ENCODE measurements at regions not wholly inside any gene's neighbourhood (a gene's known extent, or its start where the extent isn't known, plus 50 kb on each side); places are given as distances from the start of the nearest gene placed in this dataset.

DNA sequence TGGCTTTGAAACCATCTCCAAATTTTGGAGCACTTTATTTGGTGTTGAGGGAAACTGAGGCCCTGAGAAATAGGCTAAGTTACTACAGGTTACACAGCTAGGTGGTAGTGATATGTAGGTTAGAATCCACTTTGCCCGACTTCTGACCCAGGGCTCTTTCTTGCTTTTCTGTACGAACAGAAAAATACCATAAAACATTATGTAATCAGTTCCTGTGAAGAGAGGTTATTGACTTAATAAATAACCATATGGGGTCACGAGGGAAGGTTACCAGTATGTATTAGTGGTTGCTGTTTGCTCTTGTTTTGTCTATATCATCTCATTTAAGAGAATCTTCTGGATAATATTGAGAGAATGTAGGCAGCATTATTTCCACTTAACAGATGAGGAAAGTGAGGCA lies 172.2 kb upstream of the MAF start:
- Histone ChIP-seq H3K27ac (ENCODE audit: low read depth, low read length) (no peak overlapping the region), H3K27me3 (ENCODE audit: control insufficient read depth in 2 of 2, insufficient read depth in 2 of 2, low read length in 2 of 2) (no peaks in the 10 kb centered on the region), H3K9me3 (ENCODE audit: control insufficient read depth in 2 of 3, low read length in 3 of 3) (no peaks in the 10 kb centered on the region), H3K4me1 (ENCODE audit: control insufficient read depth in 2 of 2, insufficient read depth in 2 of 2, low read length in 2 of 2) (no peaks in the 10 kb centered on the region), H3K4me3 (ENCODE audit: low read length) (no peak overlapping the region), H3K36me3 (ENCODE audit: control insufficient read depth in 2 of 3, insufficient read depth in 3 of 3, low read length in 3 of 3) (no peaks in the 10 kb centered on the region)
- Mint-ChIP-seq H3K9me3 (no peaks in the 10 kb centered on the region), H3K27ac (no peak overlapping the region), H3K36me3 (peaks cover 0 to 2% (median 0%) of the 10 kb centered on the region in 5 donors), H3K4me3 (no peak overlapping the region), H3K27me3 (peaks cover 7 to 40% (median 14%) of the 10 kb centered on the region in 5 donors), H3K4me1 (peaks cover 5 to 32% (median 28%) of the 10 kb centered on the region in 7 donors)
- ChIA-PET POLR2A (no interaction called here), CTCF (no interaction called here)
- no peak for DNase-seq
- ATAC-seq, result no peak
- intact Hi-C loops (cut with micrococcal nuclease), result no loop called here

DNA sequence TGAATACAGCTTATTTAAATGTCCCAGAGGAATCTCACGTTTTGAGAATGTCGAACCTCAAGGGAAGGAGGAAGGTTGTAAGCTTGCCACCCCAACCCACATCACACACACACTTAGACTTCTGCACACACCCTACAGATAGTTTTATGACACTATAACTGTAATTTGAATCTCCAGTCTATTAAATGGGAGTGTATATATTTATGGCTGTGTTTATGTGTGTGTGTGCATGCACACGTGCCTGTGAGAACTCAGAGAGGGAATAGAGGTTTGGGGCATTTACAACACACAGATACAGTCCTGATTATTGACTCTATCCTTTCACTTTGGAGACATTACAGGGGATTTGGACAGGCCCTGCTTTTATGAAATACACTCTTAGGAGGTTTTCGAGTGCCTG lies 171.5 kb upstream of the MAF start:
- Histone ChIP-seq H3K9me3 (ENCODE audit: control insufficient read depth in 2 of 3, low read length in 3 of 3) (no peaks in the 10 kb centered on the region), H3K36me3 (ENCODE audit: control insufficient read depth in 2 of 3, insufficient read depth in 3 of 3, low read length in 3 of 3) (no peaks in the 10 kb centered on the region), H3K27me3 (ENCODE audit: control insufficient read depth in 2 of 2, insufficient read depth in 2 of 2, low read length in 2 of 2) (no peaks in the 10 kb centered on the region), H3K4me1 (ENCODE audit: control insufficient read depth in 2 of 2, insufficient read depth in 2 of 2, low read length in 2 of 2) (no peaks in the 10 kb centered on the region), H3K4me3 (ENCODE audit: low read length) (no peak overlapping the region), H3K27ac (ENCODE audit: low read depth, low read length) (no peak overlapping the region)
- Mint-ChIP-seq H3K27ac (no peak overlapping the region), H3K27me3 (peaks cover 7 to 37% (median 14%) of the 10 kb centered on the region in 5 donors), H3K4me3 (peak overlapping the region in 2 of 10 donors; percentile 12 to 45), H3K36me3 (peaks cover 0 to 2% (median 0%) of the 10 kb centered on the region in 5 donors), H3K9me3 (no peaks in the 10 kb centered on the region), H3K4me1 (peaks cover 5 to 35% (median 28%) of the 10 kb centered on the region in 7 donors)
- ATAC-seq (no peak), DNase-seq (no peak)
- intact Hi-C loops (cut with micrococcal nuclease), result no loop called here
- CTCF ChIA-PET, result no interaction called here
- POLR2A ChIA-PET, result no interaction called here

DNA sequence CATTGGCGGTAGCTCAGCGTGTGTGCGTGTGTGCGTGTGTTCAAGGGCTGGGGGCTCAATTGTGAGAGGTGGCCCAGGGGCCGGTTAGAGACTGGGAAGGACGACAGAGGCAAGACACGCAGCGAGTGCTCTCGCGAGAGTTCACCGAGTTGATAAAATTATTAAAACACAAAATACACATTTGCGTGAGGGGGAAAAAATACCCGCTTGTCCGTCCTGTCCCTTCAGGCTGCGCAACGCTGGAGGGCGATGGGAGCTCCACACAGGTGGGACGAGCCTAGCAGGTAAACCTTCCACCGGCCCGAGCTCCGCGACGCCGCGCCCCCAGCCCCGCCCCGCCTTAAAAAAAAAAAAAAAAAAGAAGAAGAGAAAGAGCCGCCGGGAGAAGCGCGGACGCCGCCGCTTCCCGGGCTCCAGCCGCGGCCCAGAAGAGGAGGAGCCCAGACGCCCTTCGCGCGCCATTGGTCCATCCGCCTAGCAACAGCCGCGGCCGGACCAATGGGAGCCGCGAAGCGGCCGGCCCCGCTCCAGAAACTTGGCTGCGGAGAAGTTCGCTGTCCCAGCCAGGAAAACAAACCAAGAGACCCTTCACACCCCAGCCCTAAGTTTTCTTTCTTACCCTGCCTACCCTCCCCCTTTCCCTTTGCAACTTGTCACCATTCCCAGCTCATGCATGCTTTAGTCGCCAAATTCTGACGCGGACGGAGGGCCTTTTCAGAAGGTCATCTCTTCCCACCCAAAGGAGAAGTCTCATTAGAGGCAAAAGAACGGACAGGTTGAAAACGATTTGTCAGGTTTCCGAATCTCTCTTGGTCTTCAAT lies 169.9 kb upstream of the MAF start:
- Mint-ChIP-seq H3K27me3 (peaks cover 7 to 32% (median 8%) of the 10 kb centered on the region in 5 donors), H3K4me3 (peak overlapping the region; percentile 71 to 98 (median 89)), H3K27ac (peak overlapping the region; percentile 4 to 94 (median 55)), H3K9me3 (no peaks in the 10 kb centered on the region), H3K36me3 (peaks cover 0 to 2% (median 0%) of the 10 kb centered on the region in 5 donors), H3K4me1 (peaks cover 5 to 34% (median 28%) of the 10 kb centered on the region in 7 donors)
- Histone ChIP-seq H3K27ac (ENCODE audit: low read depth, low read length) (peak overlapping the region; percentile 26), H3K4me1 (ENCODE audit: control insufficient read depth in 2 of 2, insufficient read depth in 2 of 2, low read length in 2 of 2) (no peaks in the 10 kb centered on the region), H3K27me3 (ENCODE audit: control insufficient read depth in 2 of 2, insufficient read depth in 2 of 2, low read length in 2 of 2) (no peaks in the 10 kb centered on the region), H3K9me3 (ENCODE audit: control insufficient read depth in 2 of 3, low read length in 3 of 3) (no peaks in the 10 kb centered on the region), H3K4me3 (ENCODE audit: low read length) (peak overlapping the region; percentile 60), H3K36me3 (ENCODE audit: control insufficient read depth in 2 of 3, insufficient read depth in 3 of 3, low read length in 3 of 3) (no peaks in the 10 kb centered on the region)
- CTCF ChIA-PET, result no interaction called here
- ATAC-seq (peak; percentile 91), DNase-seq (peak; percentile 10 to 73 (median 38))
- POLR2A ChIA-PET, result no interaction called here
- intact Hi-C loops (cut with micrococcal nuclease), result loop anchor here (1.0 to 2.0 kb wide), 5 partner anchors 12 to 170 kb away; partner anchors contain the start of gene MAF (in 2 of the 2)

DNA sequence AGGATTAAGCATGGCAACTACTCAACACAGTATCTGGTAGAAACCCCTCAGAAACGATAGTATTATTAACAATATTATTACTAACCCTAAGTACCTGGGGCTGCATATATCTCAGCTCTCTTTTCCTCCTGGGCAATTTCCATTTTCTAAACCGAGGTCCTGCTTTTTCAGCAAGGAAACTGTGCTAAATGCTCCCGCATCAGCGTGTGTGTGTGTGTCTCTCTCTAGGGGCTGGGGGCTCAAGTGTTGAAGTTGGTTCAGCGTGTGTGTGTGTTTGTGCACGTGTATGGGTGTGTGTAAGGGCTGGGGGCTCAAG lies 169.3 kb upstream of the MAF start:
- DNase-seq, result no peak
- peak overlapping the region in 7 of 9 donors; percentile 26 to 94 (median 38) for H3K27ac Mint-ChIP-seq
- peaks cover 0 to 2% (median 0%) of the 10 kb centered on the region in 5 donors for H3K36me3 Mint-ChIP-seq
- no peaks in the 10 kb centered on the region for H3K9me3 Mint-ChIP-seq
- peaks cover 7 to 31% (median 8%) of the 10 kb centered on the region in 5 donors for H3K27me3 Mint-ChIP-seq
- H3K4me3 ChIP-seq (ENCODE audit: low read length), result peak overlapping the region; percentile 60
- H3K27ac ChIP-seq (ENCODE audit: low read depth, low read length), result peak overlapping the region; percentile 26
- H3K4me3 Mint-ChIP-seq, result peak overlapping the region; percentile 71 to 98 (median 88)
- no peaks in the 10 kb centered on the region for H3K36me3 ChIP-seq (ENCODE audit: control insufficient read depth in 2 of 3, insufficient read depth in 3 of 3, low read length in 3 of 3)
- no peaks in the 10 kb centered on the region for H3K27me3 ChIP-seq (ENCODE audit: control insufficient read depth in 2 of 2, insufficient read depth in 2 of 2, low read length in 2 of 2)
- H3K9me3 ChIP-seq (ENCODE audit: control insufficient read depth in 2 of 3, low read length in 3 of 3), result no peaks in the 10 kb centered on the region
- no peaks in the 10 kb centered on the region for H3K4me1 ChIP-seq (ENCODE audit: control insufficient read depth in 2 of 2, insufficient read depth in 2 of 2, low read length in 2 of 2)
- ATAC-seq, result no peak
- peaks cover 5 to 34% (median 28%) of the 10 kb centered on the region in 7 donors for H3K4me1 Mint-ChIP-seq
- intact Hi-C loops (cut with micrococcal nuclease), result loop anchor here (1.0 to 2.0 kb wide), 5 partner anchors 12 to 170 kb away; partner anchors contain the start of gene MAF (in 2 of the 2)
- ChIA-PET POLR2A (no interaction called here), CTCF (no interaction called here)

DNA sequence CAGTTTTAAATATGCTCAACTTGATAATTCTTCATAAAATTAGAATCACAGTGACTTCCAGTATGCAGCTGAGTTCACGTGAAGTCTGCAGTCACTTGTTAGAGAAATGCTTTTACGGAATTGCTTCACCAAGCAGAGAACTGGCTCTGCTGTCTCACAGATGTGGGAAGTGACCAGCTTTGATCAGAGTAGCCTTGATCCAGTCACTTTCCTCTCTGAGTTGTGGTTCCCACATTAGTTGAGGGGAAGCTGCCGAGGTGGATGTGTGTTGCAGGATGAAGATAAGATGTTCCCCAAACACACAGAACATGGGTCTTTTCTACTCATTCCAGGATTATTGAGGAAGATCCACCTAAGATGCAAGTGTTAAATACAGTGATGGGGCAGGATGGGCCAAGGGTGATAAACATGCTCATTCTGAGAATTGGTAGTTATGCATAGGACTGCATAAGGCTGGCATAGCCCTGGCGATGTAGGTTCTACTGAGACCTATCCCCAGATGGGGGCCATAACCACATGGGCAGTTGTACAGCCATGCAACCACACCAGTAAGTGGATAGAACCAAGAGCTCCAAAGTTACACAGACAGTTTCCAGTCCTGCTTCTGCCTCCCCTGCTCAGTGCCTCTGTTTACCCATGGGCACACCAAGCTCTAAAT lies 168.9 kb upstream of the MAF start:
- Mint-ChIP-seq H3K9me3 (no peaks in the 10 kb centered on the region), H3K4me3 (peak overlapping the region; percentile 71 to 98 (median 88)), H3K27ac (peak overlapping the region in 4 of 9 donors; percentile 30 to 94 (median 52)), H3K4me1 (peaks cover 5 to 34% (median 28%) of the 10 kb centered on the region in 7 donors), H3K36me3 (peaks cover 0 to 2% (median 0%) of the 10 kb centered on the region in 5 donors), H3K27me3 (peaks cover 8 to 31% (median 12%) of the 10 kb centered on the region in 5 donors)
- Histone ChIP-seq H3K4me3 (ENCODE audit: low read length) (no peak overlapping the region), H3K27ac (ENCODE audit: low read depth, low read length) (no peak overlapping the region), H3K4me1 (ENCODE audit: control insufficient read depth in 2 of 2, insufficient read depth in 2 of 2, low read length in 2 of 2) (no peaks in the 10 kb centered on the region), H3K9me3 (ENCODE audit: control insufficient read depth in 2 of 3, low read length in 3 of 3) (no peaks in the 10 kb centered on the region), H3K36me3 (ENCODE audit: control insufficient read depth in 2 of 3, insufficient read depth in 3 of 3, low read length in 3 of 3) (no peaks in the 10 kb centered on the region), H3K27me3 (ENCODE audit: control insufficient read depth in 2 of 2, insufficient read depth in 2 of 2, low read length in 2 of 2) (no peaks in the 10 kb centered on the region)
- ChIA-PET CTCF (interaction anchor here (0.6 kb wide), 1 partner anchor 250 kb away, joined by 3 read pairs; no protein-coding TSS in a partner anchor), POLR2A (interaction anchor here (0.8 kb wide), 1 partner anchor 83 kb away, joined by 4 read pairs; no protein-coding TSS in a partner anchor)
- intact Hi-C loops (cut with micrococcal nuclease), result no loop called here
- no peak for ATAC-seq
- DNase-seq, result no peak

DNA sequence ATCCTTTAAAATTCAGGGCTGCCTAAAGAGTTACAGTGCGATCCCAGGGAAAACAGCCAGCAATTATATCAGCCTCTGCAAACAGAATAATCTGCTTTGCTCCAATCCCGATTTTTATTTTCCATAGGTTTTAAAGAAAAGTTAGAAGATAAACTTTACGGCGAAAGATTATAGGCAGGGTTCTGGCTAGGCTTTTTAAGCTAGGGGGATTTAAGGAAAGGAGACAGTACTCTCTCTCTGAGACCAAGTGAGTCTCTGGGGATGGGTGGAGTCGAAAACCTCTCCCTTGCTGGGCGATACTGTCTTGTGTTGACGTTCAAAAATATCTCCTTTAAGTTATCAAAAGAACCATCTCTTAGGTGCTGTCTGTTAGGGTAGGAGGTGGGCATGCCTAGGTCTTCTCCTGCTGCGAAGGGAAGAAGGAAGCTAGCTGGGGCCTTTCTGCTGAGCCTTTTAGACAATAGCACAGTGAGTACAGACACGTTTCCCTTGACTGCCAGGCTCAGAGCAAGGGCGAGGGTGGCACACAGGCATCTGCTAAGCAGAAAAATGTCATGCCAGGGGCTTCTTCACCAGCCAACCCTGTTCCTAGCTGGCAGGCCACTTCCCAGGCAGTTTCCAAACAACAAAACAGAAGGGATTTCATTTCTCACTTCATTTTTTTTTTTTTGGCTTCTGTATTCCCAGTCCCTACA lies 167.9 kb upstream of the MAF start:
- peak overlapping the region in 7 of 9 donors; percentile 3 to 70 (median 58) for H3K27ac Mint-ChIP-seq

More for the DNA sequence above, 167.9 kb upstream of the MAF start:
- ATAC-seq (no peak), DNase-seq (no peak)
- ChIA-PET CTCF (no interaction called here), POLR2A (interaction anchor here (0.8 kb wide), 1 partner anchor 82 kb away, joined by 4 read pairs; no protein-coding TSS in a partner anchor)
- Mint-ChIP-seq H3K27me3 (peaks cover 8 to 29% (median 14%) of the 10 kb centered on the region in 5 donors), H3K4me3 (peak overlapping the region in 9 of 10 donors; percentile 4 to 89 (median 20)), H3K9me3 (peaks cover 0 to 1% (median 0%) of the 10 kb centered on the region in 11 donors), H3K4me1 (peaks cover 5 to 34% (median 28%) of the 10 kb centered on the region in 7 donors), H3K36me3 (peaks cover 0 to 2% (median 0%) of the 10 kb centered on the region in 5 donors)
- Histone ChIP-seq H3K4me1 (ENCODE audit: control insufficient read depth in 2 of 2, insufficient read depth in 2 of 2, low read length in 2 of 2) (no peaks in the 10 kb centered on the region), H3K27me3 (ENCODE audit: control insufficient read depth in 2 of 2, insufficient read depth in 2 of 2, low read length in 2 of 2) (no peaks in the 10 kb centered on the region), H3K27ac (ENCODE audit: low read depth, low read length) (no peak overlapping the region), H3K36me3 (ENCODE audit: control insufficient read depth in 2 of 3, insufficient read depth in 3 of 3, low read length in 3 of 3) (no peaks in the 10 kb centered on the region), H3K4me3 (ENCODE audit: low read length) (no peak overlapping the region), H3K9me3 (ENCODE audit: control insufficient read depth in 2 of 3, low read length in 3 of 3) (no peaks in the 10 kb centered on the region)
- intact Hi-C loops (cut with micrococcal nuclease), result no loop called here

Measured in naive thymus-derived CD4-positive, alpha-beta T cell (primary cell).